Thyroid gland (tissue), 4 donors: ENCODE measurements at regions not wholly inside any gene's neighbourhood (a gene's known extent, or its start where the extent isn't known, plus 50 kb on each side); places are given as distances from the start of the nearest gene placed in this dataset.

Source experiments
- DNase-seq, 2 donors: peaks; one replicate each; pipeline ENCODE4 v3.0.0-alpha.2; 2019
- H3K27ac ChIP-seq, 3 donors: fragments of 200-600 bp; sonication (generic); 1 replicate in 2 of 3; 2 replicates in 1 of 3; pipeline ENCODE4 v1.5.1; 2016 to 2019; ENCODE audit warnings: mild to moderate bottlenecking in 1 of 3, moderate library complexity in 1 of 3
- H3K27me3 ChIP-seq: fragments of 200-600 bp; sonication (generic); one replicate; pipeline ENCODE4 v1.5.1; 2019
- H3K36me3 ChIP-seq, 2 donors: fragments of 200-600 bp; sonication (generic); one replicate each; pipeline ENCODE4 v1.5.1; 2016 to 2019
- H3K4me1 ChIP-seq, 2 donors: fragments of 200-600 bp; sonication (generic); one replicate each; pipeline ENCODE4 v1.5.1; 2017 to 2019
- H3K4me3 ChIP-seq, 3 donors: fragments of 200-600 bp; sonication (generic); replicated peaks in 1 of 3; 1 replicate in 2 of 3; 2 replicates in 1 of 3; pipeline ENCODE4 v1.5.1; 2016; ENCODE audit warnings: mild to moderate bottlenecking in 1 of 3
- H3K9me3 ChIP-seq: fragments of 200-600 bp; sonication (generic); one replicate; pipeline ENCODE4 v1.5.1; 2017
- POLR2A ChIP-seq, 2 donors: fragments of 450-650 bp; IDR thresholded peaks; one replicate each; pipeline ENCODE4 v1.6.1; 2017; ENCODE audit warnings: antibody characterized with exemption in 2 of 2, mild to moderate bottlenecking in 2 of 2, moderate library complexity in 1 of 2
- WGBS, 2 donors: methylation state at CpG; one replicate each; pipeline ENCODE4 v1.1.5; 2017; 5-methylcytosine and 5-hydroxymethylcytosine counted together
- intact Hi-C: fragments of 100-400 bp; cut with DNase I; formaldehyde crosslinking; loops from one replicate; pipeline ENCODE4 v1.15.1; 2023
- TF ChIP-seq, protein P1 (sequence below), 6 experiments: fragments of 200-600 bp in 3 of 6; fragments of 450-650 bp in 3 of 6; sonication (generic) in 3 of 6; IDR thresholded peaks; one replicate each; pipeline ENCODE4 v1.5.1; 2016 to 2019; ENCODE audit warnings: antibody characterized with exemption in 6 of 6, mild to moderate bottlenecking in 2 of 6, inconsistent platforms in 1 of 6, moderate library complexity in 1 of 6

GRCh38 chr4:155099231-155099630 lies 109.2 kb upstream of the NPY2R start:
- Histone ChIP-seq H3K4me1 (no peaks in the 10 kb centered on the region), H3K36me3 (no peaks in the 10 kb centered on the region), H3K27ac (no peak overlapping the region), H3K27me3 (no peaks in the 10 kb centered on the region), H3K9me3 (no peaks in the 10 kb centered on the region), H3K4me3 (no peak overlapping the region)
- 85 to 91% methylated on average over 1 of the region's 1 CpG for WGBS, 2 donors
- intact Hi-C loops = no loop called here
- no peak for DNase-seq
- TF ChIP-seq, protein P1, sequence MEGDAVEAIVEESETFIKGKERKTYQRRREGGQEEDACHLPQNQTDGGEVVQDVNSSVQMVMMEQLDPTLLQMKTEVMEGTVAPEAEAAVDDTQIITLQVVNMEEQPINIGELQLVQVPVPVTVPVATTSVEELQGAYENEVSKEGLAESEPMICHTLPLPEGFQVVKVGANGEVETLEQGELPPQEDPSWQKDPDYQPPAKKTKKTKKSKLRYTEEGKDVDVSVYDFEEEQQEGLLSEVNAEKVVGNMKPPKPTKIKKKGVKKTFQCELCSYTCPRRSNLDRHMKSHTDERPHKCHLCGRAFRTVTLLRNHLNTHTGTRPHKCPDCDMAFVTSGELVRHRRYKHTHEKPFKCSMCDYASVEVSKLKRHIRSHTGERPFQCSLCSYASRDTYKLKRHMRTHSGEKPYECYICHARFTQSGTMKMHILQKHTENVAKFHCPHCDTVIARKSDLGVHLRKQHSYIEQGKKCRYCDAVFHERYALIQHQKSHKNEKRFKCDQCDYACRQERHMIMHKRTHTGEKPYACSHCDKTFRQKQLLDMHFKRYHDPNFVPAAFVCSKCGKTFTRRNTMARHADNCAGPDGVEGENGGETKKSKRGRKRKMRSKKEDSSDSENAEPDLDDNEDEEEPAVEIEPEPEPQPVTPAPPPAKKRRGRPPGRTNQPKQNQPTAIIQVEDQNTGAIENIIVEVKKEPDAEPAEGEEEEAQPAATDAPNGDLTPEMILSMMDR (IDR thresholded peaks at IDR 0.05) = no peak
- no peak for TF ChIP-seq POLR2A (IDR thresholded peaks at IDR 0.05)

DNA sequence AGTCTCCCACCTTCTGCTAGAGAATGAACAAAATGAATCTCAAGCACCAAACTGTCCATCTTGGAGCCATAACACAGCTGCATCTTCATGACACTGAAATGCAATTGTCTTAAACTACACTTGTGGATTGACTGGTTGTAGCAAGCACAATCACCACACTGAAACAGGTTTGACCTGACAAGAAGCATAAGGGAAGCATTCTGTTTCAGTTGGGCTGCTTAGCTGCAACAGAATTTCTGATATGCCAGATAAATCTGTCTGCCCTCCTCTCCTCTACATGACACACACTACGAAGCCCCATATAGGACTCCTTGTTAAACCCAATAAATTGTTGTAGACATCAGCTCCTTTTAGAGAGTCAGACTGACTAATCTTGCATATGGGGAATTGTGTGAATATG lies 101.8 kb upstream of the NPY2R start:
- no peaks in the 10 kb centered on the region for H3K4me1 ChIP-seq
- no peaks in the 10 kb centered on the region for H3K9me3 ChIP-seq
- 83 to 90% methylated on average over 1 of the region's 1 CpG for WGBS, 2 donors
- no peaks in the 10 kb centered on the region for H3K36me3 ChIP-seq
- H3K27me3 ChIP-seq = no peaks in the 10 kb centered on the region
- no peak overlapping the region for H3K27ac ChIP-seq
- DNase-seq = no peak
- intact Hi-C loops = no loop called here
- TF ChIP-seq, protein P1 (IDR thresholded peaks at IDR 0.05) = no peak
- no peak for TF ChIP-seq POLR2A (IDR thresholded peaks at IDR 0.05)
- no peak overlapping the region for H3K4me3 ChIP-seq

GRCh38 chr4:155107059-155107458 lies 101.4 kb upstream of the NPY2R start:
- Histone ChIP-seq H3K4me1 (no peaks in the 10 kb centered on the region), H3K27ac (no peak overlapping the region), H3K9me3 (no peaks in the 10 kb centered on the region), H3K36me3 (no peaks in the 10 kb centered on the region), H3K4me3 (no peak overlapping the region), H3K27me3 (no peaks in the 10 kb centered on the region)
- WGBS, 2 donors = 90 to 92% methylated on average over 3 of the region's 3 CpGs
- no peak for DNase-seq
- intact Hi-C loops = no loop called here
- TF ChIP-seq POLR2A (IDR thresholded peaks at IDR 0.05) = no peak
- TF ChIP-seq, protein P1 (IDR thresholded peaks at IDR 0.05) = no peak

DNA sequence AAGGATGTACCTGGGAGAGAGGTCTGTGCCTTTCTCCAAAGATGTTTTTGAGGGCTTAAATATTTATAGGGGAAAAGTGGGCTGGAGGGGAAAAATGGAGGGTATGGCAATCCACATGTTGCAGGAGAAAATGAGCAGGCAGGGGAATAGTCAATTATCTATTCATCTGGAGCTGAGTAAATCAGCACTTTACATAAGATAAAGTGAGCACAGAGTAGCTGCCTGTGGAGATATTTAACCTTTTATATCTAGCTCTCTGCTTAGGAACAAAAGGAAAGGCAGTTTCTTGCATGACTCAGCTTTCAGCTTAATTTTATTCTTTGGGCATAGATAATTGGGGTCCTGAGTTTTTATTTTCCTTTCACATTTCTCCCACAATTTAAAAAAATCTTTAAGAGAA lies 93.6 kb upstream of the NPY2R start:
- Histone ChIP-seq H3K36me3 (no peaks in the 10 kb centered on the region), H3K27me3 (no peaks in the 10 kb centered on the region), H3K4me3 (no peak overlapping the region), H3K4me1 (no peaks in the 10 kb centered on the region), H3K9me3 (no peaks in the 10 kb centered on the region), H3K27ac (no peak overlapping the region)
- no peak for DNase-seq
- intact Hi-C loops = no loop called here
- TF ChIP-seq POLR2A (IDR thresholded peaks at IDR 0.05) = no peak
- TF ChIP-seq, protein P1 (IDR thresholded peaks at IDR 0.05) = no peak

- DNase-seq = no peak
- intact Hi-C loops = no loop called here
These were observed 89.4 kb upstream of the NPY2R start for GRCh38 chr4:155119006-155119405.

DNA sequence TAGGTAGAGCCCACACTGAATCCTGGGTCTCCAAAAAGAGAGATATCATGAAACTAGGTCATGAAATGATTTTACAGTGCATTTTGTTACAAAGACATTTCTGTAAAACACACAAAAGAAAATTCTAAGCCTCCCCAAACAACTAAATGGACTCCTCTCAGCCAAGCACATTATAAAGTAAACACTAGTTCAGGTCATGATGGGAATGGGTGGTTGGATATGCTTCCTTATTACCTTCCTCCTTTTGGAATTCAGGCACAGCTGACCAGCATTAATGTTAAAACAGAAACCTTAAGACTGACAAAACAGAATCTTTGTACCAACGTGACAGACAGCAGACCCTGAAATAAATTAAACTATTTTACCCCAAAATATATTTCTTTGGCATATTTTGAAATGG lies 87.9 kb upstream of the NPY2R start:
- Histone ChIP-seq H3K27ac (no peak overlapping the region), H3K9me3 (no peaks in the 10 kb centered on the region), H3K4me3 (no peak overlapping the region), H3K27me3 (no peaks in the 10 kb centered on the region), H3K36me3 (no peaks in the 10 kb centered on the region), H3K4me1 (no peaks in the 10 kb centered on the region)
- 63 to 66% methylated on average over 1 of the region's 1 CpG for WGBS, 2 donors
- DNase-seq = no peak
- intact Hi-C loops = no loop called here
- TF ChIP-seq, protein P1 (IDR thresholded peaks at IDR 0.05) = no peak
- no peak for TF ChIP-seq POLR2A (IDR thresholded peaks at IDR 0.05)

More at GRCh38 chr4:155119006-155119405, 89.4 kb upstream of the NPY2R start:
- TF ChIP-seq POLR2A (IDR thresholded peaks at IDR 0.05) = no peak
- Histone ChIP-seq H3K4me1 (no peaks in the 10 kb centered on the region), H3K9me3 (no peaks in the 10 kb centered on the region), H3K4me3 (no peak overlapping the region), H3K27ac (no peak overlapping the region), H3K36me3 (no peaks in the 10 kb centered on the region), H3K27me3 (no peaks in the 10 kb centered on the region)
